Upper lobe of left lung (tissue), 6 donors: ENCODE measurements at regions not wholly inside any gene's neighbourhood (a gene's known extent, or its start where the extent isn't known, plus 50 kb on each side); places are given as distances from the start of the nearest gene placed in this dataset.

Experiments used
- ATAC-seq, 2 donors: fragments of 200-7000 bp; cut with Tn5 transposase; one replicate each; pipeline ENCODE4 v1.9.1; 2022; ENCODE audit warnings: mild to moderate bottlenecking in 2 of 2, moderate library complexity in 2 of 2; ENCODE audit not compliant: low FRiP score in 2 of 2
- DNase-seq, 2 donors: peaks; one replicate each; pipeline ENCODE4 v3.0.0-alpha.2; 2019 to 2020
- H3K27ac ChIP-seq, 4 donors: fragments of 200-600 bp; sonication (generic); one replicate each; pipeline ENCODE4 v1.5.1; 2016 to 2019
- H3K27me3 ChIP-seq, 4 donors: fragments of 200-600 bp; sonication (generic); one replicate each; pipeline ENCODE4 v1.5.1; 2017 to 2019
- H3K36me3 ChIP-seq, 4 donors: fragments of 200-600 bp; sonication (generic); one replicate each; pipeline ENCODE4 v1.5.1; 2016 to 2019
- H3K4me1 ChIP-seq, 4 donors: fragments of 200-600 bp; sonication (generic); one replicate each; pipeline ENCODE4 v1.5.1; 2018 to 2019
- H3K4me3 ChIP-seq, 4 donors: fragments of 200-600 bp; sonication (generic); one replicate each; pipeline ENCODE4 v1.5.1; 2017 to 2019; ENCODE audit warnings: mild to moderate bottlenecking in 2 of 4, moderate library complexity in 1 of 4
- H3K9me3 ChIP-seq, 4 donors: fragments of 200-600 bp; sonication (generic); one replicate each; pipeline ENCODE4 v1.5.1; 2018 to 2019
- CTCF ChIP-seq, 6 experiments: fragments of 450-650 bp in 4 of 6; fragments of 200-600 bp in 2 of 6; sonication (generic) in 2 of 6; IDR thresholded peaks; one replicate each; pipeline ENCODE4 v1.5.1; 2016 to 2019; ENCODE audit warnings: antibody characterized with exemption in 6 of 6
- EP300 ChIP-seq, 4 donors: sonication (generic); formaldehyde crosslinking; IDR thresholded peaks; one replicate each; pipeline ENCODE4 v1.5.1; 2017; ENCODE audit warnings: antibody characterized with exemption in 4 of 4, control low read depth in 2 of 4
- POLR2A ChIP-seq, 4 donors: fragments of 450-650 bp; IDR thresholded peaks; one replicate each; pipeline ENCODE4 v1.5.1; 2016 to 2017; ENCODE audit warnings: antibody characterized with exemption in 4 of 4, mild to moderate bottlenecking in 2 of 4
- POLR2AphosphoS5 ChIP-seq, 2 donors: sonication (generic); formaldehyde crosslinking; IDR thresholded peaks; one replicate each; pipeline ENCODE4 v1.5.1; 2017; ENCODE audit warnings: antibody characterized with exemption in 2 of 2
- WGBS, 2 donors: methylation state at CpG; one replicate each; pipeline ENCODE4 v1.1.5; 2017 to 2018; 5-methylcytosine and 5-hydroxymethylcytosine counted together
- donor health status: DM: no; HTN: no; CAD: no; lungs with moderate emphysema.
- donor health status: DM: no; HTN: yes; CAD: no; lungs with severe emphysema.

- TF ChIP-seq POLR2A (IDR thresholded peaks at IDR 0.05) (no peak), CTCF (IDR thresholded peaks at IDR 0.05) (no peak), EP300 (IDR thresholded peaks at IDR 0.05) (no peak), POLR2AphosphoS5 (IDR thresholded peaks at IDR 0.05) (no peak)
- Histone ChIP-seq H3K27ac (no peak overlapping the region), H3K27me3 (no peaks in the 10 kb centered on the region), H3K9me3 (no peaks in the 10 kb centered on the region), H3K4me3 (no peak overlapping the region), H3K36me3 (no peaks in the 10 kb centered on the region), H3K4me1 (no peaks in the 10 kb centered on the region)
- DNase-seq: no peak
- no peak for ATAC-seq
Measured at GRCh38 chr2:66198873-66199272, 236.1 kb upstream of the MEIS1 start.

- H3K4me3 ChIP-seq: no peak overlapping the region
- 65 to 77% methylated on average over 2 of the region's 2 CpGs for WGBS, 2 donors
- ATAC-seq (no peak), DNase-seq (no peak)
- no peaks in the 10 kb centered on the region for H3K4me1 ChIP-seq
- no peaks in the 10 kb centered on the region for H3K27me3 ChIP-seq
- H3K9me3 ChIP-seq: no peaks in the 10 kb centered on the region
- no peaks in the 10 kb centered on the region for H3K36me3 ChIP-seq
- TF ChIP-seq POLR2A (IDR thresholded peaks at IDR 0.05) (no peak), CTCF (IDR thresholded peaks at IDR 0.05) (no peak), POLR2AphosphoS5 (IDR thresholded peaks at IDR 0.05) (no peak), EP300 (IDR thresholded peaks at IDR 0.05) (no peak)
- no peak overlapping the region for H3K27ac ChIP-seq
Measured at GRCh38 chr2:66192888-66193287, 242.0 kb upstream of the MEIS1 start.

DNA sequence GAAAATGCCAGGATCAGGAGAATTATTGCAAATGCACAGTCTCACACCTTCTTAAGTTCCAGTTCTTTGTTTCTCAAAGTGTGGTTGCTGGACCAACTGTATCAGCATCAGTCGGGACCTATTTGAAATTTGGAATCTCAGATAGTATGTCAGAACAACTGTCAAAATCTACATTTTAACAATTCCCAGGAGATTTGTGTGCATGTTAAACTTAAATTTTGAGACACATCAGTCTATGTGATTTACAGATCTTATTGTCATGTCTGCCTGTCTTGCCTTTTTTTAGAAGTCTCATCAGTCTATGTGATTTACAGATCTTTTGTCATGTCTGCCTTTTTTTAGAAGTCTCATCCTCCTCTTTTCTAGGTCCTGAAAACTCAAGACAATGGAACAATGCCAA, 243.6 kb upstream of the MEIS1 start:
- 74 to 87% methylated on average over 1 of the region's 1 CpG for WGBS, 2 donors
- H3K4me1 ChIP-seq: no peaks in the 10 kb centered on the region
- no peak for DNase-seq
- H3K4me3 ChIP-seq: no peak overlapping the region
- no peaks in the 10 kb centered on the region for H3K9me3 ChIP-seq
- no peak for TF ChIP-seq EP300 (IDR thresholded peaks at IDR 0.05)
- TF ChIP-seq CTCF (IDR thresholded peaks at IDR 0.05): no peak
- no peak for TF ChIP-seq POLR2AphosphoS5 (IDR thresholded peaks at IDR 0.05)
- no peak for TF ChIP-seq POLR2A (IDR thresholded peaks at IDR 0.05)
- H3K36me3 ChIP-seq: no peaks in the 10 kb centered on the region
- no peak for ATAC-seq
- no peak overlapping the region for H3K27ac ChIP-seq
- H3K27me3 ChIP-seq: no peaks in the 10 kb centered on the region

DNA sequence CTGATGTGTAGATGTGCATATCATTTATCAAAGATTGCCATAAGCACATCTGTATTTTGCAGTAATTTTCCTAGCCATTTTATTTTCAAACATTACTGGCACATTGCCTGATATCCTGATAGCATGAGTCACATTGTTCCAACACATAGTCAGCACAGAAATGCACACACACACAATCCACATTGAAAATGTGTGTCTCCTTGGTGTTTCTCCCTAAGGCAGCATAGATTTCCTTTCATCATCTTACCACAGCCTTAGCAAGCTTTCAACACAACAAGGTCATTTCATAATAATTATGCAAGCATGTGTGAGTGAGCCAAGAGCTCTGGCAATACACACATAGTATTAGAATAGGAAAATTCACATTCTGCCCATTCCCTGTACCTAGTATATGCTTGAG, 245.4 kb upstream of the MEIS1 start:
- H3K4me1 ChIP-seq: no peaks in the 10 kb centered on the region
- H3K9me3 ChIP-seq: no peaks in the 10 kb centered on the region
- ATAC-seq (peak in 1 of 2 donors; percentile 76), DNase-seq (no peak)
- H3K27ac ChIP-seq: no peak overlapping the region
- peak; percentile 20 to 53 for TF ChIP-seq POLR2AphosphoS5 (IDR thresholded peaks at IDR 0.05)
- no peak for TF ChIP-seq CTCF (IDR thresholded peaks at IDR 0.05)
- no peak overlapping the region for H3K4me3 ChIP-seq
- no peaks in the 10 kb centered on the region for H3K36me3 ChIP-seq
- no peaks in the 10 kb centered on the region for H3K27me3 ChIP-seq

- Histone ChIP-seq H3K36me3 (no peaks in the 10 kb centered on the region), H3K27ac (no peak overlapping the region), H3K4me3 (no peak overlapping the region), H3K27me3 (no peaks in the 10 kb centered on the region), H3K9me3 (no peaks in the 10 kb centered on the region), H3K4me1 (no peaks in the 10 kb centered on the region)
- DNase-seq: no peak
- TF ChIP-seq EP300 (IDR thresholded peaks at IDR 0.05) (no peak), POLR2A (IDR thresholded peaks at IDR 0.05) (no peak), POLR2AphosphoS5 (IDR thresholded peaks at IDR 0.05) (no peak), CTCF (IDR thresholded peaks at IDR 0.05) (no peak)
- 41 to 57% methylated on average over 3 of the region's 3 CpGs for WGBS, 2 donors
- no peak for ATAC-seq
Measured at GRCh38 chr2:66186537-66186936, 248.4 kb upstream of the MEIS1 start.
